ENCODE measurements at regions not wholly inside any gene's neighbourhood (a gene's known extent, or its start where the extent isn't known, plus 50 kb on each side); places are given as distances from the start of the nearest gene placed in this dataset.

DNA sequence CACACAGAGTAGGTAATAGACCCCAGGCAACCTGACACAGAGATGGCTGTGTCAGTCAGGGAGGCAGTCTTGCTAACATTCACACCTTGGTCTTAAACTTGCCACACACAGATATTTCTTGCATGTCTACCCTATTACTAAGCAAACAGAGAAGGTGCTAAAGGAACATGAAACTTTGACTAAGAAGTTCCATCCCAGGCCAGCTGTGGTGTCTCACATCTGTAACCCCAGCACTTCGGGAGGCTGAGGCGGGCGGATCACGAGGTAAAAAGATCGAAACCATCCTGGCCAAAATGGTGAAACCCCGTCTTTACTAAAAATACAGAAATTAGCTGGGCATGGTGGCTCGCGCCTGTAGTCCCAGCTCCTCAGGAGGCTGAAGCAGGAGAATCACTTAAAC, 222.4 kb upstream of the JARID2 start:
- intact Hi-C loops (cut with DNase I), result no loop called here
- no peak for ATAC-seq
- DNase-seq, result no peak

DNA sequence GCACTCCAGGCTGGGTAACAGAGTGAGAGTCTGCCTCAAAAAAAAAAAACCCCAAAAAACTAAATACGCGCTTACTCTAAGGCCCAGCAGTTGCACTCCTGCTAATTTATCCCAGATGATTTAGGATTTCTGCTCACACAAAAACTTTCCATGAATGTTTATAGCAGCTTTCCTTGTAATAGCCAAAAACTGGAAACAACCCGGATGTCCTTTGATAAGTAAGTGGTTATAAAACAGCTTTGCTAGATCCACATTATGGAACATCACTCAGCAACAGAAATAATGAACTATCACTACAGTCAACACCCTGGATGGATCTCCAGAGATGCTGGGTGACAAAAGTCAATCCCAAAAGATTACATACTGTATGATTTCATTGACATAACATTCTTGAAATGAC, 220.4 kb upstream of the JARID2 start:
- DNase-seq, result no peak

DNA sequence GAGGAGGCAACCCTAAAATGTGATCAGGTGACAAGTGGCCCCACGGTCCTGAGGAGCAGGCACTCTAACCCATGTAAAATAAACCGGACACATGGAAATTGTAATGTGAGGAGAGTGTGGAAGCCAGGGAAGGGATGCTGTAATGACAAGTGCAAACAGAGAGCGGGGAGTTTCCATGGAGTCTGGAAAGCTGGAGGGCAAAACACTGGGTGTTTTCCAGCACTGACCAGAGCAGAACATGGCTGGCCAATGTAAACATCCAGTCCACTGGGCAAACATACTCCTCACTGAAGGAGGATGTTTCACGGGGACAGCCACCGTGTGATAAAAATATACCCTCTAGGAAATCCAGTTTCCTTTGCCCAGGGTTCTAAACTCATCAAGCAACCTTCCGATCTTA, 219.0 kb upstream of the JARID2 start:
- DNase-seq (peak; percentile 38), ATAC-seq (peak in 1 of 2 donors; percentile 67)
- intact Hi-C loops (cut with DNase I), result no loop called here

More for the DNA sequence above, 220.4 kb upstream of the JARID2 start:
- no peak for ATAC-seq
- intact Hi-C loops (cut with DNase I), result no loop called here

DNA sequence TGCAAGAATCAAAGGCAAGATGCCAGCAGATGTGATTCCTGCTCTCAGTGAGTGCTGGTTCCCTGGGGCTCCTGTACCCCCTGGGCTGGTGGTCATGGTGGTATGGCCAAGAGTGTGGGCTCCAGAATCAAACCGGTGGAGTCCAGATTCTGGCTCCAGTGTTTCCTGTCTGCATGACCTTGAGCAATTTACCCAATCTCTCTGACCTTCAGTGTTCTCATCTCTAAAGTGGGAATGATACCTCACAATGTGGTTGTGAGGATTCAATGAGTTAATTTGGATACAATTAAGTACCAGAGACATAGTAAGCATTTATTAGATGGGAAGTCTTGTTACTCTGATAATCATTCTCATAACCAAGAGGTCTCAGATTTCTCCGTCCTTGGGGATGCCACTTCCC, 218.4 kb upstream of the JARID2 start:
- ATAC-seq (no peak), DNase-seq (no peak)
- intact Hi-C loops (cut with DNase I), result no loop called here

DNA sequence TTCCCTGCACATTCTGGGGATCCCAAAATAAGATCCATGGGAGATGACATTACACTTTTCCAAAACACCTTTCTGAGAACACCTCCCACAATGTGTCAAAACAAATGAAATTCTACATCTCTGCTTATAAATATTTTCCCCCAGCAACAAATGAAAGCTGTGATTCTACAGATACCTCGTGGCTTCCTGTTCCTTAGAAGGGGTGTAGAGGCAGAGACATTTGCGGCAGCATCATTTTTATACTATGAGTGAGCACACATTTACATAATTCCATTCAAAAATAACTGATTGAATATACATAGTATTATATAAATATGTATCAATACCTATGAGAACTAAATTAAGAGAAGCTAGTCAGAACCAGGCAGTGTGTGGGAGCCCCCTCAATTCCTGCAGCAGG, 213.9 kb upstream of the JARID2 start:
- ATAC-seq, result no peak
- intact Hi-C loops (cut with DNase I), result no loop called here
- no peak for DNase-seq

DNA sequence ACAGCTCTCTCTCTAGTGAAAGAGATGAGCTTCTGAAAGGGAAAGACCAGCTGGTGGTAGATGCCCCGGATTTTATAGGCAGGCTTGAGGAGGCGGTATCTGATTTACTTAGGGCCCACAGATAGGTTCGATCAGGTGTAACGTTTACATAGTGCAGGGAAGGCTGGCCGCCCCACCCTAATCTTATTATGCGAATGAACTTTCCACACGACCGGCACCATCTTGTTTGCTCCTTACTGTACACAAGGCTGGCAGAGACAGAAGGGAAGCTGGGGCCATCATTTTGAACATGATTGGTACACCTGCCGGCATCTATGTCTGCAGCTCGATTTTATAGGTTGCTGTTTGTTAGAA, 212.0 kb upstream of the JARID2 start:
- intact Hi-C loops (cut with DNase I), result no loop called here
- no peak for ATAC-seq
- no peak for DNase-seq

DNA sequence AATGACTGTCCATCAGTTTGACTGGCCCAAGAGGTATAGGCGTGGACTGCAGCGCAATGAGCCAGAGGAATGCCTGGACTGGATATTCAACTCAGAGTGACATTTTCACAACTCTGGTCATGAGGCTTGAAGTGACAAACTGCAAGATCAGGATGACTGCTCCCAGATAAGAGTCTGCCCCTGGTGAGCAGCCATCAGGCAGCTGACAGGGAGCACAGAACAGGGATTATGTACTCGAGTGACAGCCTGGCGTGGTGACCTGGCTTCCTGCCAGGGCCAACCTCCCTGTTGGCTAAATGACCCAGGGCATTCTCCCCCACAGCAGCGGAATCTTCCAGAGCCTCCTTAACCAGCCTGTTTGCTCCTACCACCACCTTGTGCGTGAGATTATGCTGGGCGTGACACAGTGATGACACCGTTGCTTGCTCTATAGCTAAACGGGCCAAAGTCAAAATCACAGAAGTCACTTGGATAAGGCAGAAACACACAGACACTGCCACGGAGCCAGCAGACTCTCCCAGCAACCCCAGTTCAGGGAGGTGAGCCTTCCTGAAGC, 209.1 kb upstream of the JARID2 start:
- ATAC-seq (peak; percentile 95 to 98), DNase-seq (peak; percentile 82)
- intact Hi-C loops (cut with DNase I), result no loop called here

DNA sequence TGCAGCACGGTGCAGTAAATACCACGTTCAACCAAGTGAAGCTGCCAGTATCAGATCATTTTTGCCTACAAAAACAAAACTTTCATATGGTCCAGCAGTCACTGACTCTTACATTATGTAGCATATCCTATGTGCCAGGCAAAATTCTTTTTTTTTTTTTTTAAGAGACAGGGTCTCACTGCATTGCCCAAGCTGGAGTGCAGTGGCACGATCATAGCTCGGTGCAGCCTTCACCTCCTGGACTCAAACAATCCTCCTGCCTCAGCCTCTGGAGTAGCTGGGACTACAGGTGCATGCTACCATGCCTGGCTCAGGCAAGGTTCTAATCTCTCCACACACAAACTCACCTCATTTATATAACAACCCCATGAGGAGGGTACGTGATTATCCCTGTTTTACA, 208.6 kb upstream of the JARID2 start:
- intact Hi-C loops (cut with DNase I), result no loop called here
- no peak for DNase-seq
- no peak for ATAC-seq

DNA sequence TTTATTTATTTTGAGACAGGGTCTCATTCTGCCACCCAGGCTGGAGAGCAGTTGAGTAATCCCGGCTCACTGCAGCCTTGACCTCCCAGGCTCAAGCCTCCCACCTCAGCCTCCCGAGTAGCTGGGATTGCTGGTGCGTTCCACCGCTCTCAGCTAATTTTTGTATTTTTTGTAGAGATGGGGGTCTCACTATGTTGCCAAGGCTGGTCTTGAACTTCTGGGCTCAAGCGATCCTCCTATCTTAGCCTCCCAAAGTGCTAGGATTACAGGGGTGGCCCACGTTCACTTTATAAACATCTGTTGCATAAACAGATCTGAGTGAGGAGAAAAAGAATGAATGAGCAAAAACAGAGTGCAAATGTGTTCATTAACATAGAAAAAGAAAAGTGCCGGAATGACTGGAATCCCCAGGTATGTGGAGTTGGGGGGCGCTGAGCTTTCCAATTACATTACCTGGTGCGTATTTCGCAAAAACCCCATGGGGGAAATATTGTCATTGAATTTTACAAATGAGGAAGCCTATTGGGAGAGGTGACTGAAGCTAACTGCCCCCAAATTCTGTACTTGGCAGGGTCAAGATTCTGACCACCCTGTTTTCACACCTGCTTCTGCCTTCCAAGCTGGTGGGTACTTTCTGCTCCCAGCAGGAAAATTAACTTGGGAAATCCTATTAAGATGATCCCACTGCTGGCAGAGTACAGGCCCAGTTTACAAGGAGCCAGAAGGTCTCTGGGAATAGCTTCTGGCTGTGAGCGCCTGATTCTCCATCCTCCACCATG, 207.7 kb upstream of the JARID2 start:
- DNase-seq (no peak), ATAC-seq (no peak)
- intact Hi-C loops (cut with DNase I), result no loop called here

DNA sequence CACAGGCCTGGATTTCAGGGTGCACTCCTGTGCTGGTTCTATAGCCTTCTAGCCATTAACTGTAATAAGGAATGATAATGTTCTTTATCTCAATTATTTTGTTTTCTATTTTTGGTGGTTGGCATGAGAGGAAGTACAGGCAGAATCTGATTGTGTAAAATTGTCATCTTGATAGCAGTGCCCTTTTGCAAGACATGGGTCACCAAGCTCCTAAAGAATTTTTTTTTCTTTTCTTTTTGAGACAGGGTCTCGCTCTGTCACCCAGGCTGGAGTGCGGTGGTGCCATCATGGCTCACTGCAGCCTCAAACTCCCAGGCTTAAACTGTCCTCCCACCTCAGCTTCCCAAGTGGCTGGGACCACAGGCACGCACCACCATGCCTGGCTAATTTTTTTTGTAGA, 206.7 kb upstream of the JARID2 start:
- intact Hi-C loops (cut with DNase I), result no loop called here
- no peak for ATAC-seq

DNA sequence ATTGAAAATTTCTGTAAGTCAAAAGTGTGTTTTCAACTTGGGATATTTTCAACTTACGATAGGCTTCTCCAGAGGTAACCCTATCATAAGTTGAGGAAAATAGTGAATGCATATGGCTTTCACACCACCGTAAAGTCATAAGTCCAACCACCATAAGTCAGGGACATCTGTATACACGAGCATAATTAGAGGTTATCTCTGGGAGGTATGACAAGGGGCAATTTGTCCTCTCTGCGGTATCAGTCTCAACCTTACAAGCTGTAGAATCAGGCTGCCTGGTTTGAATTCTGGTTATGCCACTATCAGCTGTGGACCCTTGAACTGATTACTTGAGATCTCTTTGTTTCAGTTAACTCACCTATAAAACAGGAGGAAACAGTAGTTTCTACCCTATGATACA, 202.9 kb upstream of the JARID2 start:
- ATAC-seq, result no peak
- no peak for DNase-seq
- intact Hi-C loops (cut with DNase I), result no loop called here

More for the DNA sequence above, 206.7 kb upstream of the JARID2 start:
- no peak for DNase-seq

DNA sequence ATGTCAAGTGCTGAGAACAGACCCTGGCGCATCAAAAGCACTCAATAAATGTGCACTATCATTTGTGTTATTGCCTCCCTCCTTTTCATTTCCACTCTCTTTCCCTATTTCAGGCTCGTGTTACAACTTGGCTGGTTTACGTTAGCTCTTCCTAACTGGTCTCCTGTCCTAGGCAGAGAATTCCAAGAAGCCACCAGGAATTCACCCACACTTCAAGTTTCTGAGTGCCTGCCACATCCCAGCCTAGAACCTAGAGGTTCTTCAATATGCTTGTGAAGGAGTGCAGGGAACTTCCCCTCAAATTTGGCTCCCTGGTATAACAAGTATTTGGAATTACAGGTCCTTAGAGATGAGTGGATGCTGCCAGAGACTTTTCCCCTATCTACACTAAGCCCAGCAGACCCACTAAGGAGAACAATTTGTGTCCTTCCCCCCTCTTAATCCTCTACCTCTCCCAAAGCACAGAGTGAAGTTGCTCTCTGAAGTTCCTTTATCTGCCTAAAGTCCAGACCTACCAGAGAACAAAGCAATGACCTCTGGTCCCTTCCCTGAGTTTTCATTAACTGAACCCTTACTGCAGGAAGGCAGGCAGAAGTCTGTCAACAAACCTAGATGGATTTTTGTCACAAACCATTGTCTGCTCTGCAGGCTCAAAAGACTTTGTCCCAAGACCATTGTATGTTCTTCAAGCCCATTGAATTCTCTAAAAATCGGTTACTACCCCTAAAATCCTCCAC, 201.6 kb upstream of the JARID2 start:
- ATAC-seq (no peak), DNase-seq (no peak)
- intact Hi-C loops (cut with DNase I), result no loop called here

DNA sequence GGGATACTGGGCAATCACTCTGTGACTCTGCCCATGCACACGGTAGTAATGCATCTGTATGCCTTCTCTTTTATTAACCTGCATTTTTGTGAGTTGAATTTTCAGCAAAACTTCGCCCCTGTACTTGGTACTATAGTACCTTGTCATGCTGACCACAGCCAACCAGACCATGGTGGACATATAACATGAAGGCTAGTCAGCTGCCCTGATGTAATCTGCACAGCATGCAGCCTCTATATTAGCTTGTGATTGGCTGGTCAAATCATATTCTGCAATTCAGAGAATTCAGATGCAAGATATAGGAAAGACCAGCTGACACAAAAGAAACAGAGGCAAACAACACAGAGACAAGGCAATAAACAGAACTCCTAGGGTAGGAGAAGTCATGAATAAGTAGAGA, 200.9 kb upstream of the JARID2 start:
- DNase-seq (no peak), ATAC-seq (no peak)
- intact Hi-C loops (cut with DNase I), result no loop called here

DNA sequence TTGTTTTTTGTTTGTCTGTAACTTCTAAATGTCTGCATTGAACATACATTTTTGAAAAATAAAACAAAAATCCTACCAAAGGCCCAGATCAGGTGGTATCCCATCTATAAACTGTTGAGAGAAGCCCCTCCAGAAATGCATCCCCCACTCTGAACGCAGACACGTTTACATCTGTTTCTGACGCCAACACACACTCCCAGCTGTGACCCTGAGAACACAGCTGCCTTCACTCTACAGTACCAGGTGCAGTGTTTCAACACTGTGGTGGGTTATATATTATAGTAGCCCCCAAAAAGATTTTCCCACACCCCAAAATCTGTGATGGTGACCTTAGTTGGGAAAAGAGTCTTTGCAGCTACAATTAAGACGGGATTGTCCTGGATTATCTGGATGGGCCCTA, 199.1 kb upstream of the JARID2 start:
- DNase-seq, result no peak
- intact Hi-C loops (cut with DNase I), result no loop called here
- no peak for ATAC-seq

DNA sequence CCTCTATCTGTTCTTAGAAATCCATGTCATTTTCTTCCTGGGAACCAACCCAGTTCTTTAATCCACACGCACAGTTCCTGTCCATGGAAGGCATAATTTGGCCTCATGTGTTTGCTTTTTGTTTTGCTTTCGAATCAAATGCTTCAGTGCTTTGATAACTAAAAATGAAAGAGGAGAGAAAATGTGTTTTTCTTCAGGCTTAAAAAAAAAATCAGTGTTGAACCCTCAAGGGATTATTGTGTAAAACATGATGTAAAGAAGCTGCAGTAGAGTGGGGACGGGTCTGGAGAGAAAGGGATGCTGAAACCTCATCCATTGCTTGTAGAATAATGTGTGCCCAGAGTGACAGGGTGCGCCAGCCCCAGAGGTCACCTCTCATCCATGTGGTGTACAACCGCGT, 197.5 kb upstream of the JARID2 start:
- DNase-seq, result no peak
- intact Hi-C loops (cut with DNase I), result no loop called here
- no peak for ATAC-seq

DNA sequence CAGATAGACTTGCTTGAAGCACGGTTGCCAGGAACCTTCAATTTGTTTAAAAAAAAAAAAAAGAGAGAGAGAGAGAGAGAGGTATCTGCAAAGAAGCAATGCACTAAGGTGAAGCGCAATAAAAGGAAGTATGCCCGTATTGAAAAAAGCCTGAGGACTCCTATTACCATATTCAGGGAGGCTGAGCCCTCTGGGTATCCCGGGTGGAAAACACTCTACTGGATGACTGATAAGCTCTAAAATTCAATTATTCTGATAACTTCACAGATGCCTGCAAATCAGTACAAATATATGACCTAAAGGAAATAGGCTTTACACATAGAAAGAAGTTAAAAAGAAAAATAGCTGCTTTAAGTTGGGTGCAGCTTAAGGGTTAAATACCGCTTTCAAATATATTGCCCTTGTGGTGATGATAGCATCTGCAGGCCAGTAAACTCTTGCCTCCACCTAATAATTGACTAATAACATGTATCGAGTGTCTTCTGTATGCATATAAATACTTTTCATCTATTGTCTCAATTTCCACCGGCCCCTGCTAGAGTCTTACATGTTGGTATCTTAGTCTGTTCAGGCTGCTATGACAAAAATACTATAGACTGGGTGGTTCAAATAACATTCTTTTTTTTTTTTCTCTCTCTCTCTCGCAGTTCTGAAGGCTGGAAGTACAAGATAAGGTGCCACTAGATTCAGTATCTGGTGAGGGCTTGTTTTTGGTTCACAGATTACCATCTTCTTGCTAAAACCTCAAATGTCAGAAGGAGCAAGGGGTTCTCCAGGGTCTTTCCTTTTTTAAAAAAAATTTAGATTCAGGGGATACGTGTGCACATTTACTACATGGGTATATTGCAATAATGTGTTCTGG, 187.4 kb upstream of the JARID2 start:
- DNase-seq (no peak), ATAC-seq (no peak)
- intact Hi-C loops (cut with DNase I), result loop anchor here in 1 of 2 donors (10.0 kb wide), 1 partner anchor 426 kb away; no protein-coding TSS in a partner anchor

DNA sequence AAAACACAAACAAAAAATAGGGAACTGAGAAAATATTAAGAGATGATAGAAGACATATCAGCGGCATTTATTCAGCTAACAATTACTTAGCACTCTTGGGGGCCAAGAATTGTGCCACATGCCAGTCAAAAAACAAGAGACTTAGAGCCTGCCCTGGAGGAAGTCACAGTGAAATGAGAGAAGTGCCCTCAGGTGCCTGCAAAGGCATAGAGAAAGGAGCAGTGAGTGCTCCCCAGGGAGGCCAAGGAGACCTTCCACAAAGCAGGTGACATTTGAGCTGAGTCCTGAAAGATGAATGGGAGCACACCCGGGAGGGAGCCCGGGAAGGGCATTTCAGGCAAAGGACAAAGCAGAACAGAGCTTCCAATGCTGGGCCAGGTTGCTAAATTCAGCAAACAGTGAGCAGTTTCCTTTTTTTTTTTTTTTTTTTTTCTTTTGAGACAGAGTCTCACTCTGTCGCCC, 184.7 kb upstream of the JARID2 start:
- intact Hi-C loops (cut with DNase I), result no loop called here
- ATAC-seq (no peak), DNase-seq (no peak)

DNA sequence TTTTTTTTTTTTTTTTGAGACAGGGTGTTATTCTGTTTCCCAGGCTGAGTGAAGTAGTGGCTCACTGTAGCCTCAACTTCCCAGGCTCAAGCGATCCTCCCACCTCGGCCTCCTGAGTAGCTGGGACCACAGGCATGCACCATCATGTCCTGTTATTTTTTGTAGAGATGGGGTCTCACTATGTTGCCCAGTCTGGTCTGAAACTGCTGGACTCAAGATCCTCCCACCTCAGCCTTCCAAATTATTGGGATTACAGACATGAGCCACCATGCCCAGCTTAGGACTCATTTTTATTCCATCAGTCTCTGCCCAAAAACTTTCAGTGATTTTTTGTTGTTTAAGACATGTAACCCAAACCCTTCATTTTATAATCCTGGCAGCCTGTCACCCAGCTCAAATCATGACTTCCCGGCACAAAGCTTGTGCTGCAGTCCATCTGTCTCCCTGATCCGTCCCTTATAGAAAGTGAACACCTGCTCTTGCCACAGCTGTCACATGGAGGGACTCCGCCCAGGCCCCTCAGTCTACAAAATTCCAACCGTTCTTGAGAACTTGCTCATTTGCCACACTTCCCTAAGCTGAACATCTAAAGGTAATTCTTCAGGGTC, 183.9 kb upstream of the JARID2 start:
- intact Hi-C loops (cut with DNase I), result no loop called here
- ATAC-seq (no peak), DNase-seq (no peak)

DNA sequence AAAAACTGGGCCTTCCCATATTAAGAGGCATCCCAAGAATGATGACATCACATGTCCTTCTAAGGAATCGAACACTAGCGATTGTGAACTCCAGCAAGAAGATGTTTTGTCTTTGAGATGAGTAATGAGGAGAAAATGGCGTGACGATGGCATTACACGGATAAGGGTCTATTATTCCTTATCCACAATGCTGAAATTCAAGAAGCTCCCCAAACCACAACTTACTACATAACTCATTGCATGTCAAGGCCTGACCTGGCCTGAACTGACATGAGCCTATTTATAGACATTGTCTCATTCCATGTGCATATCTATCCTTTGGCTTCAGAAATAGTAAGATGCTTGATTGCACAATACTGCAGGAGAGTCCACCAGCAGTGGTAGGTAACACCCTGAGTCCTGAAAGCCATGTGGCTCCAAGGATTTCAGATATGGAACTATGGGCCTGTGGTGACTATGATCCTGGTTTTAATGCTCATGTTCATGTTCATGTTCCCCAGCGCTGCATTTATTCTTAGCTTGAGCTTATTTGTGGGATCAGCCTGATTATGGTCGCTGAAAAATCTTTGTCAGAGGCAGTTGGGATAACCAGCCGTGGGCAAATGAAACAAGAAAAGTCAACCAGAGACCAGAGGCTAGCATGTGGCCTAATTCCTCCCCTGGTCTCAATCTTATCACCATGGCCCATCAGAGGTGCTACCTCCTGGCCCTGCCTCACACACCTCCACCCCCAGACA, 183.2 kb upstream of the JARID2 start:
- intact Hi-C loops (cut with DNase I), result no loop called here
- DNase-seq, result no peak

More for the DNA sequence above, 183.2 kb upstream of the JARID2 start:
- peak; percentile 73 to 81 for ATAC-seq
